PC-3 (cell line): ENCODE measurements at regions not wholly inside any gene's neighbourhood (a gene's known extent, or its start where the extent isn't known, plus 50 kb on each side); places are given as distances from the start of the nearest gene placed in this dataset.

Experiments
- CTCF ChIP-seq: fragments of 300-600 bp; sonication (generic); conservative IDR thresholded peaks from 2 replicates; pipeline ENCODE4 v1.5.1; 2017; ENCODE audit warnings: antibody characterized with exemption, low read depth, mild to moderate bottlenecking, low read length
- EZH2 ChIP-seq: fragments of 300-600 bp; sonication (generic); IDR thresholded peaks from one replicate; pipeline ENCODE4 v1.6.1; 2017; ENCODE audit warnings: antibody characterized with exemption, mild to moderate bottlenecking, low read length; ENCODE audit not compliant: unreplicated experiment
- EZH2phosphoT487 ChIP-seq: fragments of 300-600 bp; sonication (generic); IDR thresholded peaks from 2 replicates; pipeline ENCODE4 v1.6.1; 2018; ENCODE audit warnings: mild to moderate bottlenecking, antibody characterized with exemption, low read length, borderline replicate concordance

- TF ChIP-seq CTCF (no peak), EZH2 (no peak), EZH2phosphoT487 (no peak)
Observed at GRCh38 chr3:6354653-6355052, 506.3 kb upstream of the GRM7 start.
